HG03095 (cell line): ENCODE measurements at regions not wholly inside any gene's neighbourhood (a gene's known extent, or its start where the extent isn't known, plus 50 kb on each side); places are given as distances from the start of the nearest gene placed in this dataset.

Experiments used
- ATAC-seq: cut with Tn5 transposase; IDR thresholded peaks from one replicate; pipeline ENCODE4 v1.9.1; 2021; ENCODE audit warnings: moderate library complexity; ENCODE audit not compliant: unreplicated experiment

- ATAC-seq, result no peak
These were observed 187.7 kb upstream of the CNTNAP2 start for GRCh38 chr7:145928937-145929336.

GRCh38 chr7:145919712-145920111 lies 196.9 kb upstream of the CNTNAP2 start:
- no peak for ATAC-seq

- ATAC-seq, result no peak
These were observed 199.8 kb upstream of the CNTNAP2 start for GRCh38 chr7:145916776-145917175.

- no peak for ATAC-seq
These were observed 200.9 kb upstream of the CNTNAP2 start for GRCh38 chr7:145915679-145916078.

GRCh38 chr7:145909991-145910513 lies 206.5 kb upstream of the CNTNAP2 start:
- ATAC-seq, result peak; percentile 86

GRCh38 chr7:145903658-145904057 lies 212.9 kb upstream of the CNTNAP2 start:
- ATAC-seq, result no peak

GRCh38 chr7:145902123-145902522 lies 214.5 kb upstream of the CNTNAP2 start:
- no peak for ATAC-seq

GRCh38 chr7:145899938-145900337 lies 216.7 kb upstream of the CNTNAP2 start:
- ATAC-seq, result no peak

GRCh38 chr7:145893925-145894535 lies 222.6 kb upstream of the CNTNAP2 start:
- ATAC-seq, result no peak

- ATAC-seq, result no peak
These were observed 231.7 kb upstream of the CNTNAP2 start for GRCh38 chr7:145884716-145885514.

GRCh38 chr7:145876376-145876775 lies 240.2 kb upstream of the CNTNAP2 start:
- ATAC-seq, result no peak

- no peak for ATAC-seq
These were observed 241.3 kb upstream of the CNTNAP2 start for GRCh38 chr7:145875267-145875666.

- no peak for ATAC-seq
These were observed 247.7 kb upstream of the CNTNAP2 start for GRCh38 chr7:145868935-145869334.

GRCh38 chr7:145862212-145862611 lies 254.4 kb upstream of the CNTNAP2 start:
- no peak for ATAC-seq

GRCh38 chr7:145860809-145861208 lies 255.8 kb upstream of the CNTNAP2 start:
- ATAC-seq, result no peak

GRCh38 chr7:145850636-145851035 lies 266.0 kb upstream of the CNTNAP2 start:
- no peak for ATAC-seq

- no peak for ATAC-seq
These were observed 267.9 kb upstream of the CNTNAP2 start for GRCh38 chr7:145848691-145849090.

GRCh38 chr7:145845345-145845744 lies 271.3 kb upstream of the CNTNAP2 start:
- no peak for ATAC-seq

GRCh38 chr7:145839814-145840213 lies 276.8 kb upstream of the CNTNAP2 start:
- ATAC-seq, result no peak

GRCh38 chr7:145831616-145832206 lies 284.9 kb upstream of the CNTNAP2 start:
- no peak for ATAC-seq

- ATAC-seq, result no peak
These were observed 298.9 kb upstream of the CNTNAP2 start for GRCh38 chr7:145817687-145818086.

- no peak for ATAC-seq
These were observed 304.4 kb upstream of the CNTNAP2 start for GRCh38 chr7:145812218-145812617.
